PC-9 (cell line): ENCODE measurements at regions not wholly inside any gene's neighbourhood (a gene's known extent, or its start where the extent isn't known, plus 50 kb on each side); places are given as distances from the start of the nearest gene placed in this dataset.

Source experiments
- EZH2 ChIP-seq: fragments of 200-600 bp; sonication (generic); IDR thresholded peaks from 2 replicates; pipeline ENCODE4 v1.8.0; 2017; ENCODE audit warnings: antibody characterized with exemption, low read depth
- TF ChIP-seq, protein P1 (sequence below): fragments of 200-600 bp; sonication (generic); conservative IDR thresholded peaks from 2 replicates; pipeline ENCODE4 v1.6.1; 2017; ENCODE audit warnings: mixed run types, antibody characterized with exemption, mild to moderate bottlenecking, moderate library complexity

DNA sequence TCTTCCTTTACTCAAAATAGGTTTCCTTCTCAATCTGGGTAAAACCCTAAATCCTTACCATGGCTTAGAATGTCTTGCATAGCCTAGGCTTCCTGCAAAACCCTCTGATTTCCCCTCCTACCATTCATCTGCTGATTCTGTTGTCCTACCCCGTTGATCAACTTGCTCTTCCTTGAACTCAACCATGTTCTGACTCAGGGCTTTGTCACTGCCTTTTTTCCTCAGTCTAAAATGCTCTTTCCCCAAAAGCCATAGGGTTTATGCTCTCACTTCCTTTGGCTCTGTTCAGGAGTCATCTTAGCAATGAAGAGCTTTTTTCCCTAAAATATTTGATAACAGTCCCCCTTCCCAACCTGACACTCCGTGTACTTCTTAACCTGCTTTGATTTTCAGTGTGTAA is 79.4 kb upstream of the IZUMO3 start:
- TF ChIP-seq, protein P1, sequence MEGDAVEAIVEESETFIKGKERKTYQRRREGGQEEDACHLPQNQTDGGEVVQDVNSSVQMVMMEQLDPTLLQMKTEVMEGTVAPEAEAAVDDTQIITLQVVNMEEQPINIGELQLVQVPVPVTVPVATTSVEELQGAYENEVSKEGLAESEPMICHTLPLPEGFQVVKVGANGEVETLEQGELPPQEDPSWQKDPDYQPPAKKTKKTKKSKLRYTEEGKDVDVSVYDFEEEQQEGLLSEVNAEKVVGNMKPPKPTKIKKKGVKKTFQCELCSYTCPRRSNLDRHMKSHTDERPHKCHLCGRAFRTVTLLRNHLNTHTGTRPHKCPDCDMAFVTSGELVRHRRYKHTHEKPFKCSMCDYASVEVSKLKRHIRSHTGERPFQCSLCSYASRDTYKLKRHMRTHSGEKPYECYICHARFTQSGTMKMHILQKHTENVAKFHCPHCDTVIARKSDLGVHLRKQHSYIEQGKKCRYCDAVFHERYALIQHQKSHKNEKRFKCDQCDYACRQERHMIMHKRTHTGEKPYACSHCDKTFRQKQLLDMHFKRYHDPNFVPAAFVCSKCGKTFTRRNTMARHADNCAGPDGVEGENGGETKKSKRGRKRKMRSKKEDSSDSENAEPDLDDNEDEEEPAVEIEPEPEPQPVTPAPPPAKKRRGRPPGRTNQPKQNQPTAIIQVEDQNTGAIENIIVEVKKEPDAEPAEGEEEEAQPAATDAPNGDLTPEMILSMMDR: no peak
- TF ChIP-seq EZH2: no peak
